ENCODE measurements at regions not wholly inside any gene's neighbourhood (a gene's known extent, or its start where the extent isn't known, plus 50 kb on each side); places are given as distances from the start of the nearest gene placed in this dataset.

DNA sequence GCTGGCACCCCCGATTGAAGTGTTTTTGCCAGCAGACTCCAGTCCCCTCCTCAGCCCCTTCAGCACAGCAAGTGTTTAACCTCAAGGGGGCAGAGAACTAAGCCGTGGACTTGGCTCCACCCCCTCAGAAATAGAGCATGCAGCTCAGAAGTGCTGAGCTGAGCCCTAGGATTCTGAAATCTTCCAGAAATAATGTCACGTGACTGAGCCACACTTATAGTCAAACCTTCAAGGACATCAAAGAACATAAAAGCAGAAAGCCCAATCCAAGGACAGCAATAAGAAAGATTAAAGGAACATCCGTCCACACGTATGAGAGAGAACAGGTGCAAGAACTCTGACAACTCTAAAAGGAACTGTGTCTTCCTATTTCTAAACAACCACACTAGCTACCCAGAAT is 317.7 kb upstream of the LRFN5 start:
- WGBS (ENCODE audit: missing lambda C conversion rate) = 13% methylated on average over 5 of the region's 5 CpGs
- POLR2A ChIA-PET = no interaction called here
- no peak for ATAC-seq

DNA sequence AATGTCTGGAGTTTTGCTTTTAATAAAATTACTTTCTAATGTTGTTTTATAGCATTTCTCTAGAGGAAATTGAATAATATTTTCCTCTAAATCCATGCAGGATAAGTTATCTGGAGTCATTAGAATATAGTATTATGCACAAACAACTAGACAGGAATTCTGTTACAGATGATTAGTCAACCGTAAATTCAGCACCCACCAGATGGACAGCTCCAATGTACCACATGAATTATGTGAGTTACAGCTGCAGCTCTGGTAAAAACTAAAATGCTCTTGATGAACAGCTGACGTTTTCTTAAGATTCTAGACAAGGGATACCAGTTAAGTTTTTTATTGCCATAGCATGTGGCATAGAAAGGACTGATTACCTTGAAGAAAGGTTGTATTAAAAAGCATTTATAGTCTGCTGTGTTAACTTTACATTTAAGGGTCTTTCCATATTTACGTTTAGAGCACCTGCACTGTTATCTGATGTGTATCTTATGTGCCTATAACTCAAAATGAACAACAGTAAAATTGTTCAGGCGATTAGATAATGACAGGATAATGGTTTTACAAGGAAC is 321.4 kb upstream of the LRFN5 start:
- ChIA-PET POLR2A (no interaction called here), CTCF (no interaction called here)
- TF ChIP-seq CHD4 (IDR thresholded peaks at IDR 0.05; ENCODE audit: borderline replicate concordance) = no peak
- TF ChIP-seq, protein P1, sequence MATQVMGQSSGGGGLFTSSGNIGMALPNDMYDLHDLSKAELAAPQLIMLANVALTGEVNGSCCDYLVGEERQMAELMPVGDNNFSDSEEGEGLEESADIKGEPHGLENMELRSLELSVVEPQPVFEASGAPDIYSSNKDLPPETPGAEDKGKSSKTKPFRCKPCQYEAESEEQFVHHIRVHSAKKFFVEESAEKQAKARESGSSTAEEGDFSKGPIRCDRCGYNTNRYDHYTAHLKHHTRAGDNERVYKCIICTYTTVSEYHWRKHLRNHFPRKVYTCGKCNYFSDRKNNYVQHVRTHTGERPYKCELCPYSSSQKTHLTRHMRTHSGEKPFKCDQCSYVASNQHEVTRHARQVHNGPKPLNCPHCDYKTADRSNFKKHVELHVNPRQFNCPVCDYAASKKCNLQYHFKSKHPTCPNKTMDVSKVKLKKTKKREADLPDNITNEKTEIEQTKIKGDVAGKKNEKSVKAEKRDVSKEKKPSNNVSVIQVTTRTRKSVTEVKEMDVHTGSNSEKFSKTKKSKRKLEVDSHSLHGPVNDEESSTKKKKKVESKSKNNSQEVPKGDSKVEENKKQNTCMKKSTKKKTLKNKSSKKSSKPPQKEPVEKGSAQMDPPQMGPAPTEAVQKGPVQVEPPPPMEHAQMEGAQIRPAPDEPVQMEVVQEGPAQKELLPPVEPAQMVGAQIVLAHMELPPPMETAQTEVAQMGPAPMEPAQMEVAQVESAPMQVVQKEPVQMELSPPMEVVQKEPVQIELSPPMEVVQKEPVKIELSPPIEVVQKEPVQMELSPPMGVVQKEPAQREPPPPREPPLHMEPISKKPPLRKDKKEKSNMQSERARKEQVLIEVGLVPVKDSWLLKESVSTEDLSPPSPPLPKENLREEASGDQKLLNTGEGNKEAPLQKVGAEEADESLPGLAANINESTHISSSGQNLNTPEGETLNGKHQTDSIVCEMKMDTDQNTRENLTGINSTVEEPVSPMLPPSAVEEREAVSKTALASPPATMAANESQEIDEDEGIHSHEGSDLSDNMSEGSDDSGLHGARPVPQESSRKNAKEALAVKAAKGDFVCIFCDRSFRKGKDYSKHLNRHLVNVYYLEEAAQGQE (IDR thresholded peaks at IDR 0.05) = peak; percentile 82
- 1% methylated on average over 4 of the region's 4 CpGs for WGBS (ENCODE audit: missing lambda C conversion rate)
- no peak overlapping the region for H3K4me2 ChIP-seq
- FAIRE-seq = no peak
- ATAC-seq = no peak
- no peaks in the 10 kb centered on the region for H3K4me1 ChIP-seq
- DNase-seq (ENCODE audit: low read depth in 1 of 2, low spot score in 1 of 2) = peak in 1 of 2 experiments; percentile 5
- no peak overlapping the region for H3K4me3 ChIP-seq
- no peak overlapping the region for H3K27ac ChIP-seq
- H3K9me3 ChIP-seq = no peaks in the 10 kb centered on the region

More for the DNA sequence above, 317.7 kb upstream of the LRFN5 start:
- CTCF ChIA-PET = interaction anchor here (0.9 kb wide), 1 partner anchor 8 kb away, joined by 4 read pairs; no protein-coding TSS in a partner anchor
- FAIRE-seq (no peak), DNase-seq (ENCODE audit: low read depth in 1 of 2, low spot score in 1 of 2) (no peak)
- Histone ChIP-seq H3K27ac (no peak overlapping the region), H3K9me3 (no peaks in the 10 kb centered on the region), H3K4me2 (no peak overlapping the region), H3K4me3 (no peak overlapping the region), H3K4me1 (no peaks in the 10 kb centered on the region)
- TF ChIP-seq, protein P2, sequence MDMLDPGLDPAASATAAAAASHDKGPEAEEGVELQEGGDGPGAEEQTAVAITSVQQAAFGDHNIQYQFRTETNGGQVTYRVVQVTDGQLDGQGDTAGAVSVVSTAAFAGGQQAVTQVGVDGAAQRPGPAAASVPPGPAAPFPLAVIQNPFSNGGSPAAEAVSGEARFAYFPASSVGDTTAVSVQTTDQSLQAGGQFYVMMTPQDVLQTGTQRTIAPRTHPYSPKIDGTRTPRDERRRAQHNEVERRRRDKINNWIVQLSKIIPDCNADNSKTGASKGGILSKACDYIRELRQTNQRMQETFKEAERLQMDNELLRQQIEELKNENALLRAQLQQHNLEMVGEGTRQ (IDR thresholded peaks at IDR 0.05) = 0 out of 2 replicates have a peak, but pooled peaks have one; percentile 4
- TF ChIP-seq SREBF2 (IDR thresholded peaks at IDR 0.05) = no peak

DNA sequence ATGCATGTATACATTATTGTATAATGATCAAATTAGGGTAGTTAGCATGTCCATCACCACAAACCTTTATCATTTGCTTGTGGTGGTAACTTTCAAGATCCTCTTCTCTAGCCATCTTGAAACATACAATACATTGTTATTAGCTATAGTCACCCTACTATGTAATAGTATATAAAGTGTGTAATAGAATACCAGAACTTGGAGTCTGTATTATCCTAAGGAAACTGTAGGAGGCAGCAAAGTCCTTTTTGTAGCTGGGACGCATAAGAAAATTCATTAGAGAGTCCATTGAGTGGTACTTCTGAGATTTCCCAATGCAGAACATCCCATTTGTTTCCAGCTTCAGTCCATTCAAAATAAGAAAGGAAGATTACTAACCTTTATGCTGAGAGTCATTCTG is 325.9 kb upstream of the LRFN5 start:
- no peak overlapping the region for H3K4me2 ChIP-seq
- no peaks in the 10 kb centered on the region for H3K9me3 ChIP-seq
- H3K4me1 ChIP-seq = no peaks in the 10 kb centered on the region
- FAIRE-seq (no peak), DNase-seq (ENCODE audit: low read depth in 1 of 2, low spot score in 1 of 2) (peak in 1 of 2 experiments; percentile 4), ATAC-seq (no peak)
- H3K27ac ChIP-seq = no peak overlapping the region
- ChIA-PET CTCF (interaction anchor here (0.7 to 1.4 kb wide), 2 partner anchors 9 to 15 kb away, joined by 3 to 4 read pairs; no protein-coding TSS in a partner anchor), POLR2A (no interaction called here)
- WGBS (ENCODE audit: missing lambda C conversion rate) = 0% methylated on average over 1 of the region's 1 CpG
- no peak for TF ChIP-seq GATA3 (IDR thresholded peaks at IDR 0.05; ENCODE audit: borderline replicate concordance)
- peak in 1 of 2 experiments; percentile 6; a peak in 1 of 5 replicates for TF ChIP-seq RAD21 (conservative IDR thresholded peaks at IDR 0.05 in 1 of 2, IDR thresholded peaks at IDR 0.05 in 1 of 2)
- H3K4me3 ChIP-seq = no peak overlapping the region

DNA sequence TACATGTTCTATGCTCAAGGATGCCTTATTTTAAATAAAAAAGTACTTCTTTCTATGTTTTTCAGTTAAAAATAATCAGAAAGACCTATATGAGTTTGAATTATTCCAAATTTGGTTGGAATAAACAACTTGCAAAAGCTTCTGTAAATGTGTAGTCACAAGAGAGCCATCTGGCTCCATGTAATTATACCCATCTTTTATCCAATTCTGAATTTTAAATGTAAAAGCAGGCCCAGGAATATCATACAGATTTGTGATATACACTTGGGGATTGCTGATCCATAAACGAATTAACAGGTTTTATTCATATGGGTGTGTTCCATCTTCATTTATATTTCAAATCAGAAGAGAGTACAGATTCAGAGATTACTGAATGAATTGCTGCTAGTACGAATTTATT is 329.2 kb upstream of the LRFN5 start:
- DNase-seq (ENCODE audit: low read depth in 1 of 2, low spot score in 1 of 2) (no peak), FAIRE-seq (no peak), ATAC-seq (no peak)
- ChIA-PET POLR2A (no interaction called here), CTCF (no interaction called here)
- 0% methylated on average over 2 of the region's 2 CpGs for WGBS (ENCODE audit: missing lambda C conversion rate)
- Histone ChIP-seq H3K4me2 (no peak overlapping the region), H3K27ac (no peak overlapping the region), H3K4me3 (no peak overlapping the region), H3K4me1 (no peaks in the 10 kb centered on the region), H3K9me3 (no peaks in the 10 kb centered on the region)
- TF ChIP-seq MYC (IDR thresholded peaks at IDR 0.05; ENCODE audit: borderline replicate concordance, low read length) (no peak), FOXS1 (CRISPR knock-in tag; IDR thresholded peaks at IDR 0.05) (no peak)
- TF ChIP-seq, protein P1 (IDR thresholded peaks at IDR 0.05) = no peak
- TF ChIP-seq, protein P3, sequence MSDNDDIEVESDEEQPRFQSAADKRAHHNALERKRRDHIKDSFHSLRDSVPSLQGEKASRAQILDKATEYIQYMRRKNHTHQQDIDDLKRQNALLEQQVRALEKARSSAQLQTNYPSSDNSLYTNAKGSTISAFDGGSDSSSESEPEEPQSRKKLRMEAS (IDR thresholded peaks at IDR 0.05) = no peak

Data from A549 (cell line).